NCI-H526 treated with DMSO at 0.1 percent for 48 hours (cell line): ENCODE measurements at regions not wholly inside any gene's neighbourhood (a gene's known extent, or its start where the extent isn't known, plus 50 kb on each side); places are given as distances from the start of the nearest gene placed in this dataset.
"Not testable (repeated sequence)": the region's sequence is repeated elsewhere in the genome, so short reads cannot be mapped to it uniquely, and the experiment has no call there.

Experiments used
- DNase-seq: peaks from one replicate; lab custom pipeline; 2025; lab: John Stamatoyannopoulos, UW

DNA sequence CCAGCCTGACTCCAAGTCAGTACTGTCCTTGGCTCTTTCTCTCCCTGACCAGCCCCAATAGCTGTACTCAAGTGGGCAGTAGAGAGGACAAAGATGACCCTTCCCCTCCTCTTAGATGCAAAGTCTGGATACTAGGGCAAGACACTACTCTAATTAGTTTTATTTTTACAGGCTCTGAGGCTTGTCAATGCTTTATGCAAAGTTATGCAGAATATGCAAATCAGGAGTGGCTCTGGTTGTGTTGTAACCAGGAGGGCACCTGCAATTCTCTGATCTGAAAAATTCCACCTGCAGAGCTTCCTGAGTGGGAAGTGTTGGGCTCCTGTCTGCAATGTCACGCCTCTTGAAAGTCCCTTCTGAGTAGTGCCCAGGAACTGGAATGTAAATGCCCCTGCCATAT is 201.5 kb downstream of the RGS3 start:
- peak; percentile 87 for DNase-seq

DNA sequence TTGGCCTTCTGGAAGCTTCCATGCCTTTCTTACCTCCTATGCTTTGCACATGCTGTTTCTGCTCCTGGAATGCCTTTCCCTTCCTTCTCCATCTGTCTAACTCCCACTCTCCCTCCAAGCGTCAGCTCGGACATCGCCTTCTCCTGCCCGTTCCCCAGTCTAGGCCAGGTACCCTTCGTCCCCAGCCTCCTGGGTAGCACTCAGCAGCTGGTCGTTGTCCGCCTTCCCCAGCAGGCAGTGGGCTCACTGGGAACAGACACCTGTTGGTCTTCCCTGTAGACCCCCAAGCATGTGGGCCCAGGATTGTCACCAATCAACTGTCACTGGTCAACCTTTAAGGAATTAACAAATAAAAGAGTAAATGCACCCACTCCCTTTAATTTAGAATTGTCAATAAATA is 202.2 kb downstream of the RGS3 start:
- no peak for DNase-seq

DNA sequence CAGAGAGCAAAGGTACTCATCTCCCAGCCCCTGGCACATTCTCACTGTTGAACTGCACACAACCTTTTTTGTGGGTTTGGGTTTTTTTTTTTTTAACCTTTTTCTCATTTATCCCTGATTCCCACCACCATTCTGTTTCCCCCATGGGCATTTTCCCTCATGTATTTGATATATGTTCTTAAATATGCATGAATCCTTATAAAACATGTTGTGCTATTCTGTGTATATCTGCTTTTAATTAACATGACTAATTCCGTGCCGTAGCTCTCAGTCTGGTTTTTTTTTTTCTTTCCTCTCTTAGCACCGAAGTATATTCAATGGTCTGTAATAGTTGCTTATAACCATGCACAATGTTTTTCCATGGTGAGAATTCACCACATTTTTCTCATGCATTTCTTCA is 204.5 kb downstream of the RGS3 start:
- no peak for DNase-seq

DNA sequence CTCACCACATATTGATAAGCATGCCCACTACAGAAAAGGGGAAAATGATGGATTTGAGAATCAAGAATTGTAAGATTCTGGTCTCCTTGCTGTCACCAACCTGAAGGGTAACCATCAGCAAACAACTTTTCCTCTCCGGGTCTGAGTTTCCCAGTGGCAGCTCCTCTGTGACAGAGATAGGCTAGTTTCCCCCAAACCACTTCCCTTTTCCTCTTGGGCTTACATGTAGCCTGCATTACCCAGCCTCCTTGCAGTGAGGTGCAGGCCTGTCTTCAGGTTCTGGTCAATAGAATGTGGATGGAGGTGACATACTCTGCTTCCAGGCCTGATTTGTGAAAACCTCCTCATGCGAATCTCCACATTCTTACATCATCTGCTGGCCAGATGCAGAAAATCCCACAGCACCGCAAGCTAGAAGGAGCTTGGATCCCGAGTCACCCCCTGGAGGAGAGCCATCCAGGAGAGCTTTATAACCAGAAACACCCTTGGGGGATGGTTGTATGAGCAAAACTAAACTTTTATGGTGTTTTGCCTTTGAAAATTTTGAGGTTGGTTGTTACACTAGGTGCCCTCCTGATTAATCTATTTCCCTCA is 206.1 kb downstream of the RGS3 start:
- no peak for DNase-seq

DNA sequence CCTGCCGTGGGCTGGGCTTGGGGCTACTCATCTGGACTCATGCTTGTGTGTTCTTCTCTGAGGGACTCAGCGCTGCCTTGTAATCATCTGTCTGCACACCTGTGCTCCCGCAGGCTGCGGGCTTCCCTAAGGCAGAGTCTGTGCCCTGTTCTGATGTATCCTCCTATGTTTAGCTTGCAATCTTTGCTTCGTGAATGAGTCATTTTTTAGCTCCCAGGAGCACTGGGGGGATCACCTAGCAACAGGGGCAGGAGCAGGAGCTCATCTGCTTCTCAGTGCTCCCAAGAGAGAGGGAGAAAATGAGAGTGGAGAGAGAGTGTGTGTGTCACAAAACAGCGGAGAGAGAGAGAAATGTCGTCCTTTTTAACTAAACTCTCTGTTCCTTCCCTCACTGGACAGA is 202.4 kb upstream of the ZNF618 start:
- DNase-seq, result no peak

DNA sequence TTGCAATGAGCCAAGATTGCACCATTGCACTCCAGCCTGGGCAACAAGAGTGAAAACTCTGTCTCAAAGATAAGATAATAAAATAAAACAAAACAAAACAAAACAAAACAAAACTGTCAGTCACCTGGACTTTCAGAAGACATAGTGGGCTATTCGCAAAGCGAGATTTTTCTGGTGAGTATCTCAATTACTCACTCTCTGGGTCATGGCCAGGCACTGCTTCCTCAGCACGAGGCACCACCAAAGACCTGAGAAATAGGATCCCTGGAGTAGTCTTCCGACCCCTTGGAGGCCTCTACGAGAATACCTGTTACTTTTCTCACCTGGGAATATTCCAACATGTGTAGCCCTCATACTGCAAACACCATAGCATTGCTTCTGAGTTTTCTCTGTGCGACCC is 201.7 kb upstream of the ZNF618 start:
- no peak for DNase-seq

DNA sequence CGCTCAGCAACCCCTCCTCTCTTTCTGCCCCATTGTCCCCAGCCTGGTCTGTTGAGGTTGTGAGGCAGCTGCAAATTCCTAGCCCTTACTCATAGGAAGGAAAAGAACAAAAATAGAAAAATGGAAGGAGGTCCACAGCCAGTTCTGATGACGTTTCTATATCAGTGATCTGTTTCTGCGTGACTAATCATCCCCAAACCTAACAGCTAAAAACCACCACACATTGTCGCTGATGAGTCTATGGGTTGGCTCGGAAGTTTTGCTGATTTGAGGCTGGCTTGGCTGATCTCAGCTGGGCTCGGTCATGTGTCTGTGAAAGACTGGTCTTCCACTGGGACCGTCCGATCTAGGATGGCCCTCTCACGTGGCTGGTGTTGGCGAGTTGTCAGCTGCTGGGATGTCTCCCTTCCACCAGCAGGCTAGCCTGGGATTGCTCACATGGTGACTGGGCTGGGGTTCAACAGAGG is 200.6 kb upstream of the ZNF618 start:
- DNase-seq, result no peak

DNA sequence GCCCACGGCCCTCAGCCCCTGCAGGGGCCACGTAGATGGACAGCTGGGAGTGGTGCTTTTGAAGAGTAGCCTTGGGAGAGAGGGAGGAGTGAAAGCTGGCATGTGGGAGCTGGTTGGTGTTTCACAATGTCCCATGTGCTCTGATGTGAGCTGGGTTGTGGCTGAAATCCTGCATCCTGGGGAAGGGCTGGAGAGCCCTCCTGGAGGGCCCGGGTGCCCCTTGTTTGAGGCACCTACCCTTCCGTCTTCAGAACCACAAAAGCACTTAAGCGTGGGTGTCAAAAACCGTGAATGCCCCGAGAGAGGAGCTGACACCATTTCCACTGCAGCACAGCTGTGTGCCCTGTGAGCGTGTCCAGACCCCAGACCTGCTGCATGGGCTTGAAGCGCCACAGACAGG is 199.1 kb upstream of the ZNF618 start:
- DNase-seq, result no peak

DNA sequence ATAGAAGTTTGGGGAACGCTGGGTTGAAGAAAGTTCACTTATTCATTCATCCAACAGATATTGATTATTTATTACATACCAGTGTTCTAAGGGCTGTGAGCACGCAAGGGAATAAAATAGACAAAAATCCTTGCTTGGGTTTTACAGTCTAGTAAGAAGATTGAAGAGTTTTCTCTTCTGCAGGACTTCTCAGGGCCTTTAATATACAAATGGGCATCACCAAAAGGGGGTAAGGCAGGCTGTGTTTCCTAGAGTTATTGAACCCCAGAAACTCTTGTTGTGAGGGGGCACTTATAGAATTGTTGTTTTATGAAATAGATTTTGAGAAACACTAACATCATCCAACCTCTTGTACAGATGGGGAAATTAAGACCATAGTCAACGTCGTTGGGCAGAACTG is 198.5 kb upstream of the ZNF618 start:
- no peak for DNase-seq

DNA sequence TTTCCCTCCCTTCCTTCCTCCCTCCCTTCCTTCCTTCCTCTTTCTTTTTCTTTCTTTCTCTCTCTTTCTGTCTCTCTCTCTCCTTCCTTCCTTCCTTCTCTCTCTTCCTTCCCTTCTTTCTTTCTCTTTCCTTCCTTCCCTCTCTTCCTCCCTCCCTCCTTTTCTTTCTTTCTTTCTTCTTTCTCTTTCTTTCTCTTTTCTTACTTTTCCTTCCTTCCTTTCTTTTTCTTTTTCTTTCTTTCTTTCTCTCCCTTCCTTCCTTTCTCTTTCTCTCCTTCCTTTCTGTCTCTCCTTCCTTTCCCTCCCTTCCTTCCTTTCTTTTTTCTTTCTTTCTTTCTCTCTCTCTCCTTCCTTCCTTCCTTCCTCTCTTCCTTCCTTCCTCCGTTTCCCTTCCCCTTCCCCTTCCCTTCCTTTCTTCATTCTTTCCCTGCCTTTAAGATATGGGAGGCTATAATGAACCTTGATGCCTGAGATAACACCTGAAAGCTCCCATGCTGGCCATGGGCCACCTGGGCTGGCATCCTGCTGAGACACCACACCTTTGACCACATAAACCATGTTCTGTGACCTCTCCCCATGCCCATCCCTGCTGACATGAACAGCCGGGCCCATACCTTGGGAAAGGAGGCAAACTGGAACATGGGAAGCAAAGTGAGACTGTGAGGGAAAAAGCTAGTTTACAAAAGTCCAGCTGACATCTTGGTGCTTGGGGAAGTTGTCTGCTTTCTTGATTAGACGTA is 197.8 kb upstream of the ZNF618 start:
- DNase-seq, result no peak

DNA sequence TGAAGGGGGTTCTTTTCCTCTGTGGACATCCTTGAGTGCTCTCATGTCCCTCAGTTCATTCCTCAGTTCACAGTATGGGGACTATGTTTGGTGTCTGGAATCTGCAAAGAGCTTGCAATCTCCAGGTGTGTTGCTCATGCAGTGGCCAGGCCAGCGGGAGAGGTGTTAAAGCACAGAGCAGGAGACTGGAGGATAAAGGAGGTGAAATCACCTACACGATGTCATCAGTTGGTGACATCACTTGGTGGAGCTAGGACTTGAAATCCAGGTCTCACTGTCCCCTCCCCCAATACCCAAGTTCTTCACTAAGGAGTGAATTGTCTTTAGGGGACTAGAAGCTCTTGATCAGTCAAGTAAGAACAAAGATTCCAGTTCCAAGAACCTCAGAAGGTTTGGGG is 197.3 kb upstream of the ZNF618 start:
- no peak for DNase-seq

DNA sequence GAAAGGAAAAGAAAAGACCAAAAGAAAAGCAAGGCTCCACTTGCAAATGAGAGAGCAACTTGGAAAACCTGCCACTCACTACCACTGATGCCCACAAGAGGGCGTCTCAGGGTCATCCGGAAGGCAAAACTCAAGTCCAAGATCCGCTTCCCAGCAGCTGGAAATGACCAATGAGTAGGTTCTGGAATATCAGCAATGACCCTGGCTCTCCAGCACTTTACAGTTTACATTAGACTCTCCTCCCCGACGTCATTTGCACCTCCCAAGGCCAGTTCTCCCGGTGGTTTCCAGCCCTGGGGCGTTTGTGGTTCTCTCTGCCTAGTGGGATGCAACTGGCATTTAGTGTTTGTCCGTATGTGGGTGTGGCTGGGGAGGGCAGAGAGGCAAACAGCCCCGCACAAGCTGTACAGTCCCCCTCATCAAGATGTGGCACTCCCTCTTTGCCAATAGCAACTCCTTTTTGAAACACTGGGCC is 193.8 kb upstream of the ZNF618 start:
- DNase-seq, result peak; percentile 4

DNA sequence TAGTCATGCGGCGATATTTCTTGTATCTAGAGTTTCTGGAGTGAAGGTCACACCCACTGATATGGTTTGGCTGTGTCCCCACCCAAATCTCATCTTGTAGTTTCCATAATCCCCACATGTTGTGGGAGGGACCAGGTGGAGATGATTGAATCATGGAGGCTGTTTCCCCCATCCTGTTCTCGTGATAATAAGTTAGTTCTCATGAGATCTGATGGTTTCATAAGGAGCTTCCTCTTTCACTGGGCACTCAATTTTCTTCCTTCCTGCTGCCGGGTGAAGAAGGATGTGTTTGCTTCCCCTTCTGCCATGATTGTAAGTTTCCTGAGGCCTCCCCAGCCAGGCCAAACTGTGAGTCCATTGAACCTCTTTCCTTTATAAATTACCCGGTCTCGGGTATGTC is 190.5 kb upstream of the ZNF618 start:
- not testable (repeated sequence) for DNase-seq

DNA sequence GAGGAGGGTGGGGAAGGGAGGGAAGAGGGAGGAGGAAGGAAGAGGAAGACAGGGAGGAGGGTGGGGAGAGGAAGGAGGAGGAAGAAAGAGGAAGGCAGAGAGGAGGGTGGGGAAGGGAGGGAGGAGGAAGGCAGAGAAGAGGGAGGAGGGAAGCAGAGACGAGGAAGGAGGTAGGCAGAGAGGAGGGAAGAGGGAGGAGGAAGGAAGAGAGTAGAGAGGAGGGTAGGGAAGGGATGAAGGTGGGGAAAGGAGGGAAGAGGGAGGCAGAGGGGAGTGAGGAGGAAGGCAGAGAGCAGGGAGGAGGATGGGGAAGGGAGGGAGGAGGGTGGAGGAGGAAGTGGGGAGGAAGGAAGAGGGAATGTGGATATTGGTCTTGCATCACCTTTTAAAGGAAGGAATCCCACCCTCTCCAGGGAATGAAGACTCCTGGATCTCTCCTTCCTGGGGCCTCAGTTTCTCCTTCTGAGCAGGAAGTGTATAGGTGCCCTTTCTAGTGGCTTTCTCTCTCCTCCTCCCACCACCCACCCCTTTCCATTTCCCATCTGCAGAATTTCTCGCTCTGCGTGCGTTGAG is 188.9 kb upstream of the ZNF618 start:
- DNase-seq, result no peak

DNA sequence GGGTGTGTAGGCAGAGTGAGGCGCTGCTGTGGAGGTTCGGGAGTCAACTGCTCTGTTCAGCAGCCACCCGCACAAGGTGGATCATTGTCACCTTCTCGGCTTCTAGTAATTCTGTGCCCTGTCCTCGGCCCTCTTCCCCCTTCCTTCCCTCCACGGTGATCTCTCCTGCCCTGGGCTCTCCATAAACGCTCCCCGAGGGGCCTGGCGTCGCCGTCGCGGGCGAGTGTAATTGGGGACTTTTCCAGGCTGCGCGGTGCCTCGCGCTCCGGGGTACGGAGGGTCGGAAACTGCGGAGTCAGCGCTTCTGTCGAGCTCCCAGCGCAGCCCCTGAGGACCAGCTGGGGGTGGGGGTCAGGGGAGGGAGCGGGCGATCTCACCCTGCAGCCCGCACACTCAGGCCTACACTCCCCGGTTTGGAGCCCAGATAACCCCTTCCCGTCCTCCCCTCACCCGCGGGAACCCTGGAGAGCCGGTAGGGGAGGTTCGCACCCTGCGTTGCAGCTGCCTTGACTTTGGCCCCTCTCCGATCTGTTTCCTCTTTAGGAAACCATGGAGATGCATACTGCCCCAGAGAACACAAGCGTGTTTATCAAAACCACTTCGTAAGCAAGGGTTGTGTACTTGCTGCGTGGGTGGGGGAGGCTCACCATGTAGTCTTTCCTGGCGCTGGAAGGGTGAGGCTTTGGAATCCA is 188.3 kb upstream of the ZNF618 start:
- DNase-seq, result no peak

DNA sequence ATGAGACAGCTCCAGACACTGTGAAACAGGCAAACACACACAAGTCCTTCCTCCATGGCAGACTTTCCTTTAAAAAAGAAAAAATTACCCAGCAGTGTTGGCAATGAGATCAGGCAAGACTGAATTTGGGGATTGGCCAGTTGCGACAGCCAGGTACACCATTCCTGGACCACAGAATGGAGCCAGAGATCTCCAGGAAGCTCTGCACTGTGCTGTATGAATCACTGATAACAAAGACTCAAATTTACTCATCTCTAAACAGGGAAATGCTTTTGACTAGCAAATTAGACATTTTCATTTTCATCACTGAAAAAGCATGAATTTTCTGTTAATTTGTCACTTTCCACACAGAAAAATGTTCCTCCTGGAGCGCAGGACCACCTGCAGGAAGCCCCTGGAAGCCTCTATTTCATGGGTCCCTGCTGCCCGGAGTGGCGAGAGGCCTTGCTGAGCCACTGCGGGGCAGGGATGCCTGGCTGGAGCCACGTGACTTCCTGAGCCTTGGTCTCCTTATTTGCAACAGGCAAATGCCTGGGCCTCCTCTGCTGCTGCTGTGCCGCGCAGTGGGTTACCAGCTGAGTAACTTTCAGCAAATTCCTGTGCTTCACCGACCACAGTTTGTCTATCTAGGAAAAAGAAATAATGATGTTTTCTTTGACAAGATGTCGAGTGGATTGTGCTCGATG is 185.9 kb upstream of the ZNF618 start:
- no peak for DNase-seq

DNA sequence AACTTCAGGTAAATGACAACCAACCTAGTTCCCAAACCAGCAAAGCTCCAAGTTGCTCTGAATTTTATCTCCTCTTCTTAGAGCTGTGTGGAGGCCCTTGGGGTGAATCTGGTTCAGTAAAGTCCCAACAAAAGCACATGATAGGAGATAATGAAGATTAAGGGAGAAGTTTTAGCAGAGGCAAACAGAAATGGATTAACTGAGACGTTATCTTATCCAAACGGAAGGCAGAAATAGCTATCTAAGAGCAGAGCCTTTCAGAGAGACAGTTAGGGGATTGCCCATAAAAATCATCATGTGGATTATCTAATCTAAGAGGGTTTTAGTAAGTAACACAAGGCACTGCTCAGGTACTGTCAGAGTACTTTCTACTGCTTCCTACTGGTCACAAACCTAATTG is 183.9 kb upstream of the ZNF618 start:
- DNase-seq, result no peak

DNA sequence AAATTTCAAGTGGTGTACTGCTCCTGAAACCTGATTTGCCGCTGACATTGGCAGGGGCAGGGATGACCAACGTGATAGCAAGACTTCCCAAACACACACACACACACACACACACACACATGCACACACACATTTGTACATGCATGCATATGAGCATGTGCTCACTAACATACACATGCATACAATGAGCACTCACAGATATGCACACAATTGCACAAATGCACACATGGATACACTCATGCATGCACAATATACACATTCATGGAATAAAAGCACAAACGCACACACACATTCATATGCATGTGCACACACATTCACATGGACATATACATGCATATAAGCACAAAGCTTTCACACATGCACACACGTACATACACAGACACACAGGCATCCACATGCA is 181.2 kb upstream of the ZNF618 start:
- no peak for DNase-seq

DNA sequence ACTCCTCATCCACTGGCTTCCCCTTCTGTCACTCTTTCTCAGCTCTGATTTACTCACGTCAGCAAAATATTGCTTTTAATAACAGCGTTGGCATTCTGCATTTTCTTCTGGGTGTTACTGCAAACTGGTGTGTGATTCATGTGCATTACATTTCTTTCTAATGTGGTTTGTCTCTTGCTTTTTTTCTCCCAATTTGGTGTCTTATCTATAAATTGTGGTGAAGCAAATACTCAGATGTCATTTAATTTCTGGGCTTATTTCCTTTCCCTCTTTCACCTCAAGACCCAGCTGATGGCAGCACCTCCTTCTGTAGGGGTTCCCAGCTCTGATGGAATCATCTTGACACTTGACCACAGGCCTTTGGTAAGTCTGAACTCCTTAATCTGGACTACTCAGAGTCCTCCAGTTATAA is 180.7 kb upstream of the ZNF618 start:
- no peak for DNase-seq

DNA sequence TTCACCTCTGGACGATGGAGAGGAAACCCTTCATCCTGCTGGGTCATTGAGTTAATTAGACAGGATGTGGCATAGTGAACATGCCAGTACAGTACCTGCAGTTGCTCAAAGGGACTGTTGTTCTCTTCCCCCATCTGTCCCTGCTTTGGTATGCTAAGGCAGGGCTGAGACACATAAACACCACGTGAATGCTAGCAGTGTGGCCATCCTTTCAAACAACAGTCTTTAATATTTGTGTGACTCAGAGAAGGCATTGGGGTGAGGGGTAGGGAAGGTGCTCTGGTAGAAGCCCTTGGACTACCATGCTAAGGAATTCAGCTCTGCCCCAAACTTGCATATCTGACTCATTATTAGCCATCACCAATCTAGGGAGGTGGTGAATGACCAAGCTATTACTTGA is 180.2 kb upstream of the ZNF618 start:
- no peak for DNase-seq

DNA sequence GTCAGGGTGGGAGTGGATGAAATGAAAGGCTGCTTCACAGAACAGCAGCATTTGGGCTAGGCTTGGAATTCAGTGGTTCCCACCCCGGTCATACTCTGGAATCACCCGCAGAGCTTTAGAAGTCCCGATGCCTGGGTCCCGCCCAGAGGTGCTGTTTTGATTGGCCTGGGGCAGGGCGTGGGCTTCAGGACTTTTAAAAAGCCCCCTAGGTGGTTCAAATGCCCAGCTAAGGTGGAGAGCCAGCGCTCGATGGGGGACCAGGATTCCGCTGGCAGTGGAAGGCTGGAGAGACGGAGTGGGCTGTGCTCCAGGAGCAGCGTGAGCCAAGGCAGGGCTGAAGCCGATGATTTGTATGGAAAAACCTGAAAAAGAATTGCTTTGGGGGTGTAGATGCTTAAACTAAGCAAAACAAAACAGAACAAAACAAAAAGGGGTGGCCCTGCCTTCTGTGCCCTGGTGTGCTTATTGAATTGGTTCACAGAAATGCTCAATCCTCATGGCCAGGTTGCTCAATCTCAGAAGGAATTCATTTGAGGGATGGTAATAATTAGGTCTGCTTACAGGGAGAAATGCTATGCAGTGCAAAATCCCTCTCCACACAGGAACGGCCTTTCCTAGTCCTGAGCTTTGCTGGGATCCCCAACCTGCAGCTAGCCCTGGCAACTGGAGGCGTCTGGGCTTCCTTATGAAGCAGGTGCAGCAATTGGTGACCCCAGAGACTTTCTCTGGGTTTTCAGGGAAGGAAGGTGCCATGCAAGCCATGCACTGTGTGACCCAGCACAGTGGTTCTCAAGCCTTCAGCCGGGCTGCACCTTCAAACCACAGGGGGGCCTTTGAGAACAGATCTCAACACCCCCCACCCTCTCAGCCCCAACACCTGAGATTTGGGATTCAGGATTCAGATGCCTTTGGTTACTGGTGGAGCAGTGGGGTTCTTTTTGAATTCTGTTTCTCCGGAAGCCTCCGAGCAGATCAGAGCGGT is 174.0 kb upstream of the ZNF618 start:
- DNase-seq, result no peak
